ENCODE measurements at regions not wholly inside any gene's neighbourhood (a gene's known extent, or its start where the extent isn't known, plus 50 kb on each side); places are given as distances from the start of the nearest gene placed in this dataset.

DNA sequence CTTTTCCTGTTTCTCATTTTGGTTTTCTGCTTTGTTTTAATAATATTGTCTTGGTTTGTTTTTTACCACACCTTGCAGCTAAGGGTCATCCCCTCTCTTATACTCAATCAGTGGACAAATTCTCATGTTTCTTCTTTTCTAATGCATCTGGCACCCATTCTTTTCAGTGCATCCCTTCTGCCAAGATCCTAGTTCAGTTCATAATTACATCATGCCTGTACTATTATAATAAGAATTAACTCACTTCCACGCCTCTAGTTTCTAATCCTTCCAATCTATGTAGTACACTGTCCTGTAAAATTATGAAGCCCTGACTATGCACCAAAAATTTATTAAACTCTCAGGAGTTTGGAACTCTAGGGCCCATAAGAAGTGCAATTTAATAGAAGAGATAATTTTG lies 126.1 kb downstream of the FAT4 start:
- TF ChIP-seq GABPA (IDR thresholded peaks at IDR 0.05 in 1 of 2, conservative IDR thresholded peaks at IDR 0.05 in 1 of 2) (no peak), CTCF (IDR thresholded peaks at IDR 0.05; ENCODE audit: low read depth, low read length, missing input control) (no peak), JUND (IDR thresholded peaks at IDR 0.05) (no peak), MAX (IDR thresholded peaks at IDR 0.05) (no peak)
- TF ChIP-seq, protein P1, sequence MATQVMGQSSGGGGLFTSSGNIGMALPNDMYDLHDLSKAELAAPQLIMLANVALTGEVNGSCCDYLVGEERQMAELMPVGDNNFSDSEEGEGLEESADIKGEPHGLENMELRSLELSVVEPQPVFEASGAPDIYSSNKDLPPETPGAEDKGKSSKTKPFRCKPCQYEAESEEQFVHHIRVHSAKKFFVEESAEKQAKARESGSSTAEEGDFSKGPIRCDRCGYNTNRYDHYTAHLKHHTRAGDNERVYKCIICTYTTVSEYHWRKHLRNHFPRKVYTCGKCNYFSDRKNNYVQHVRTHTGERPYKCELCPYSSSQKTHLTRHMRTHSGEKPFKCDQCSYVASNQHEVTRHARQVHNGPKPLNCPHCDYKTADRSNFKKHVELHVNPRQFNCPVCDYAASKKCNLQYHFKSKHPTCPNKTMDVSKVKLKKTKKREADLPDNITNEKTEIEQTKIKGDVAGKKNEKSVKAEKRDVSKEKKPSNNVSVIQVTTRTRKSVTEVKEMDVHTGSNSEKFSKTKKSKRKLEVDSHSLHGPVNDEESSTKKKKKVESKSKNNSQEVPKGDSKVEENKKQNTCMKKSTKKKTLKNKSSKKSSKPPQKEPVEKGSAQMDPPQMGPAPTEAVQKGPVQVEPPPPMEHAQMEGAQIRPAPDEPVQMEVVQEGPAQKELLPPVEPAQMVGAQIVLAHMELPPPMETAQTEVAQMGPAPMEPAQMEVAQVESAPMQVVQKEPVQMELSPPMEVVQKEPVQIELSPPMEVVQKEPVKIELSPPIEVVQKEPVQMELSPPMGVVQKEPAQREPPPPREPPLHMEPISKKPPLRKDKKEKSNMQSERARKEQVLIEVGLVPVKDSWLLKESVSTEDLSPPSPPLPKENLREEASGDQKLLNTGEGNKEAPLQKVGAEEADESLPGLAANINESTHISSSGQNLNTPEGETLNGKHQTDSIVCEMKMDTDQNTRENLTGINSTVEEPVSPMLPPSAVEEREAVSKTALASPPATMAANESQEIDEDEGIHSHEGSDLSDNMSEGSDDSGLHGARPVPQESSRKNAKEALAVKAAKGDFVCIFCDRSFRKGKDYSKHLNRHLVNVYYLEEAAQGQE (IDR thresholded peaks at IDR 0.05), result no peak
